HG03064 (cell line): ENCODE measurements at regions not wholly inside any gene's neighbourhood (a gene's known extent, or its start where the extent isn't known, plus 50 kb on each side); places are given as distances from the start of the nearest gene placed in this dataset.
"Not testable (repeated sequence)": the region's sequence is repeated elsewhere in the genome, so short reads cannot be mapped to it uniquely, and the experiment has no call there.

Experiments
- ATAC-seq: cut with Tn5 transposase; IDR thresholded peaks from one replicate; pipeline ENCODE4 v1.9.1; 2021; ENCODE audit warnings: low read depth; ENCODE audit not compliant: unreplicated experiment

DNA sequence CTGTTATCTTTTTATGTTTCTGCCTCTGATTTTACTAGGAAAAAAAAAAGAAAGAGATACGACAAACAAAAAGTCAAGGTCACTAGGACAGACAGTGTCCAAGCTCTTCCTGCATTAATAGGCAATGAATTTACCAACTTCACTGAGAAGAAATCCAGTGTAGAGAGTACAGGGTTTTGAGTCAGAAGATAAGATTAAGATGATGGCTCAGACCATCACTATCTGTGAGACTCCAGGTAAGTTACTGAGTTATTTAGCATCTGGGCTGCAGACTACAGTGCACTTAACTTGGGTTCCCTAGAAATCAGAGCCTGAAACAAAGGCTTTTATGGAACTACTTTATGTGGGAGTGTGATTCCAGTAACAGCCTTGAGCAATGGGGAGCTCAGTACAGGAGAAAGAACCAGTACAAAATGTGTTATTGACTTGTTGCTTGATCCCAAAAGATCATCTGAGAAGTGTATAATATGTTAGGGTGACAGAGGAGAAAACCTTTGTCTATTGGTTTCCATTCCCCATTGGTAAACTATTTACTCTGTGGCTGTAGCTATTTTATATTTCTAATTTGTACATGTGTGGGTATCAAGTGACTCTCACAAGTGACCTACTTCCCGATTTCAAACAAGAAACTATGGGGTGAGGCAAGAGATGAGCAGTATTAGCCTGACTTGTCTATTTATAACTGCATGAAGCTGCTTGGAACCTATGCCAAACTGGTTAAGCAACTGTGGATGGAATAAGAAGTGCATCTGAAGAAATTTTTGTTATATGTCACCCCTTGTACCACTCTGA is 395.8 kb downstream of the RAB38 start:
- no peak for ATAC-seq

- ATAC-seq: no peak
Observed at GRCh38 chr11:87778357-87778756, 396.9 kb downstream of the RAB38 start.

DNA sequence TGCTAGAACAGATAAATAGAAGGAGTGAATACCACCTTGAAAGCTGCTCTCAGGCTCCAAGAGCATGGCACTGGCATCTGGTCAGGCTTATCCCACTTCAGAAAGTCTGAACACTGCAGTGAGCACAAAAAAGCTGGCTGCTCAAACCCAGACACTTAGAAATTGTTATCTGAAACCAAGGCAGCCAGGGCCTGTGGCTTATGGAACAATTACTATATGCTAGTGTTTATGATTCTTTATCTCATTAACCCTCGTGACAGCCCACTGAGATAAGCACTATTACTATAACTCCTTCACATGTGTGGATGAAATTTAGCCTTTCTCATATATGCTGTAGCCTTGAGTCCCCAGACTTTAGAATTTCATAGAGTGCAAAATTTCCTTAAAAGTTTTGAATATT is 400.2 kb downstream of the RAB38 start:
- ATAC-seq: no peak

DNA sequence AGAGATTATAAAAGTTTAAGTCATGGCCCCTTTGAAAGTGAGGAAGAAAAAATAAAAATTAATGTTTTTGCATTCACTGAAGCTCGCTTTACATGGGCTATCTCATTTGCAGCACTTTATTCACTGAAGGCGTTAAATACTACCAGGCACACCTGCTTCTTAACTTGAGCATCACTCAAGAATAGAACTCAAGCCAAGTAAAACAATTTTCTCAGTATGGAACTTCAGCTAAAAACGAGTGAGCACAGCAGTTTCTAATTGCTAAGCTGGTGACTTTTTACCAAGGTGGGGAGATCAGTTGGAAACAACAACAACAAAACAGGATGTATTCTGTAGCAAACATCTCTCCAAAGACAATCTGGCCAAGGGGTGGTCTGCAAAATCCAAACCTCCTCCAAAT is 405.6 kb downstream of the RAB38 start:
- no peak for ATAC-seq

DNA sequence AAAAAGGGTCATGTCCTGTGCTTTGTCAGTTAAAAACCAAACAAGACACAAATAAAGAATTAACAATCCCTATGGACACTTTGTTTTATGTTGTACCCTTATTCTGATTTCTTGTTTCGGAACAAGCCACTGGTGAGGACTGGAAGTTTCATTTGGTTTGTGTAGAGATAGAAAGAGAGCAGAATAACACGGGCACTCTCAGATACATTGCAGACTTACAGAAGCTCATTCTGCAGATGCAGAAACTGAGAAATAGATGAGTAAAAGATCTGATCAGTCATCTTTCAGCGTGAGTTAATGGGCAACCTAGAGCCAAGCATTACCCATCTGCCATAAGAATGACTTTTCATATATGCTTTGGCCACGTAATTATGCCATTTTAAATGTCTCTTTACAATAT is 407.6 kb downstream of the RAB38 start:
- no peak for ATAC-seq

DNA sequence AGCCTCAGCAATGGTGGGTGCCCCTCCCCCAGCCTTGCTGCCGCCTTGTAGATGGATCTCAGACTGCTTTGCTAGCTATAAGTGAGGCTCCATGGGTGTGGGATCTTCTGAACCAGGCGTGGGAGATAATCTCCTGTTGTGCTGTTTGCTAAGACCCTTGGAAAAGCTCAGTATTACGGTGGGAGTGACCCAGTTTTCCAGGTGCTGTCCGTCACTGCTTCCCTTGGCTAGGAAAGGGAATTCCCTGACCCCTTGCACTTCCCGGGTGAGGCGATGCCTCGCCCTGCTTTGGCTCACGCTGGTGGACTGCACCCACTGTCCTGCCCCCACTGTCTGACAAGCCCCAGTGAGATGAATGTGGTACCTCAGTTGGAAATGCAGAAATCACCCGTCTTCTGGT is 411.2 kb downstream of the RAB38 start:
- ATAC-seq: not testable (repeated sequence)

- ATAC-seq: no peak
Observed at GRCh38 chr11:87754685-87755084, 420.6 kb downstream of the RAB38 start.

GRCh38 chr11:87753143-87753542 is 422.1 kb downstream of the RAB38 start:
- no peak for ATAC-seq

GRCh38 chr11:87743007-87743406 is 432.2 kb downstream of the RAB38 start:
- no peak for ATAC-seq

GRCh38 chr11:87740968-87741367 is 434.3 kb downstream of the RAB38 start:
- no peak for ATAC-seq

- no peak for ATAC-seq
Observed at GRCh38 chr11:87740451-87740850, 434.8 kb downstream of the RAB38 start.

- ATAC-seq: no peak
Observed at GRCh38 chr11:87739766-87740165, 435.5 kb downstream of the RAB38 start.

GRCh38 chr11:87739261-87739660 is 436.0 kb downstream of the RAB38 start:
- no peak for ATAC-seq

DNA sequence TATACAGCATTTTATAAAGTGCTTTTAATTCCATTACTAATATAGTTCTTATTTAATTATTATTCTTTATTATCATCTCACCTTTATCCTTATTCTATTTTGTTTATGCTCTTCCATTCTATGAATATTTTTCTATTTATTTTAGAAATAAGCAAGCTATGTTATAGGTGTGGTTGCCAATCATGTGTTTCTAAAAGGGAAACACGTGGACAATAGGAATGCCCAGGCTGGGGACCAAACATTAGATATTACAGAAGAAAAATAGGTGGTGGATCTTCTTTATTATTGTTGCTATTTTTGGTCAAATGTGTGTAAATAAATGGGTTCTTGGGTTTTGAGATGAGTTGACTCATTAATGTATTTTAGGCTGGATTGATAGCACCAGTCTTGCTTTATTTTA is 438.3 kb downstream of the RAB38 start:
- no peak for ATAC-seq

GRCh38 chr11:87726506-87726905 is 448.7 kb downstream of the RAB38 start:
- no peak for ATAC-seq

- no peak for ATAC-seq
Observed at GRCh38 chr11:87724358-87724757, 450.9 kb downstream of the RAB38 start.

GRCh38 chr11:87722756-87723565 is 452.3 kb downstream of the RAB38 start:
- no peak for ATAC-seq

DNA sequence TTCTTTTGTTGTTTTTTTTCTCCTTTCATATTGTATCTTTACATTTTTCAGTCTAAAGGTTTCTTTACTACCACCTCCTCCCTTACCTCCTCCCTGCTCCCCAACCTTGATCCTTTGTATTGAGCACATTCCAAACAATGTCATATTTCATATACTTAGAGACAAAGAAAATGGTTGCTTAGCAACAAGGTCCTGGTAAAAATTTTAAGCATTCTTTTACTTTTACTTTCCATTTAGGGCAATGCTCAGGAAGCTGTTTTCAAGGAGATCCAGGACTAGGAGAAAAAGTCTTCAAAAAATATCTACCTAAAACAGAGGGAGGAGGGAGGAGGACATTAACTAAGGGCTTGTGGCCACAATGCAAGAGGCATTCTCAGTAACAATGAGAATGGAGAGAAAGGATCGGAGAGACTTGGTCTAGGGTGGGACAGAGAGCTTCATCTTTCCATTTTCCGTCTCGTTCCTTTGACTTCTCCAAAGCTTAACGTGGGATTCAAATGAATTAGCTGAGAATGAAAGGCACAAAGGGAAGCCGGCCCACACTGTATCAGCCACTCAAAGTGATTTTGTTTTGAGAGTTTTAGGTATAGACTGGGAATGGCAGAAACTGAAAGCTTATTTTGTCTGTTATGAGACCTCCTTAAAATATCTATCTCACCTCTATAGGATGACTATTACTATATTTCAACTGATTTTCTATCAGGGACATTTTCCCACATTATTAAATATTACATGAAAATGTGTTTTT is 455.7 kb downstream of the RAB38 start:
- ATAC-seq: no peak

GRCh38 chr11:87712802-87713202 is 462.4 kb downstream of the RAB38 start:
- ATAC-seq: no peak

- ATAC-seq: no peak
Observed at GRCh38 chr11:87712391-87712790, 462.9 kb downstream of the RAB38 start.

DNA sequence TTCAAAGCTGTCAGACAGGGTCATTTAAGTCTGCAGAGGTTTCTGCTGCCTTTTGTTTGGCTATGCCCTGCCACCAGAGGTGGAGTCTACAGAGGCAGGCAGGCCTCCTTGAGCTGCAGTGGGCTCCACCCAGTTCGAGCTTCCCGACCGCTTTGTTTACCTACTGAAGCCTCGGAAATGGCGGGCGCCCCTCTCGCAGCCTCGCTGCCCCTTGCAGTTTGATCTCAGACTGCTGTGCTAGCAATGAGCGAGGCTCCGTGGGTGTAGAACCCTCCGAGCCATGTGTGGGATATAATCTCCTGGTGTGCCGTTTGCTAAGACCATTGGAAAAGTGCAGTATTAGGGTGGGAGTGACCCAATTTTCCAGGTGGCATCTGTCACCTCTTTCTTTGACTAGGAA is 471.7 kb downstream of the RAB38 start:
- not testable (repeated sequence) for ATAC-seq
